ENCODE measurements at regions not wholly inside any gene's neighbourhood (a gene's known extent, or its start where the extent isn't known, plus 50 kb on each side); places are given as distances from the start of the nearest gene placed in this dataset.

- H3K36me3 ChIP-seq = no peaks in the 10 kb centered on the region
- H4K20me1 ChIP-seq = no peaks in the 10 kb centered on the region
- H3K4me3 ChIP-seq = no peak overlapping the region
- no peaks in the 10 kb centered on the region for H3K4me1 ChIP-seq
- no peak for TF ChIP-seq Cebpa-rat (IDR thresholded peaks at IDR 0.05)
- no peaks in the 10 kb centered on the region for H3K9me3 ChIP-seq
- H3K27me3 ChIP-seq = no peaks in the 10 kb centered on the region
- no peak overlapping the region for H3K27ac ChIP-seq
- no peak overlapping the region for H3K4me2 ChIP-seq
- H3K9ac ChIP-seq = no peak overlapping the region
Measured at GRCh38 chr3:106533093-106533787, 664.4 kb upstream of the CBLB start.

- Histone ChIP-seq H3K9me3 (no peaks in the 10 kb centered on the region), H3K4me1 (no peaks in the 10 kb centered on the region), H3K9ac (no peak overlapping the region), H3K27ac (no peak overlapping the region), H3K4me3 (no peak overlapping the region), H3K36me3 (no peaks in the 10 kb centered on the region), H3K4me2 (no peak overlapping the region), H4K20me1 (no peaks in the 10 kb centered on the region), H3K27me3 (no peaks in the 10 kb centered on the region)
- no peak for TF ChIP-seq Cebpa-rat (IDR thresholded peaks at IDR 0.05)
Measured at GRCh38 chr3:106533788-106534160, 665.0 kb upstream of the CBLB start.

- Histone ChIP-seq H3K4me1 (no peaks in the 10 kb centered on the region), H3K4me2 (no peak overlapping the region), H3K9me3 (no peaks in the 10 kb centered on the region), H3K9ac (no peak overlapping the region), H3K27ac (no peak overlapping the region), H4K20me1 (no peaks in the 10 kb centered on the region), H3K4me3 (no peak overlapping the region), H3K36me3 (no peaks in the 10 kb centered on the region), H3K27me3 (no peaks in the 10 kb centered on the region)
- no peak for TF ChIP-seq Cebpa-rat (IDR thresholded peaks at IDR 0.05)
Measured at GRCh38 chr3:106534206-106534605, 665.4 kb upstream of the CBLB start.

DNA sequence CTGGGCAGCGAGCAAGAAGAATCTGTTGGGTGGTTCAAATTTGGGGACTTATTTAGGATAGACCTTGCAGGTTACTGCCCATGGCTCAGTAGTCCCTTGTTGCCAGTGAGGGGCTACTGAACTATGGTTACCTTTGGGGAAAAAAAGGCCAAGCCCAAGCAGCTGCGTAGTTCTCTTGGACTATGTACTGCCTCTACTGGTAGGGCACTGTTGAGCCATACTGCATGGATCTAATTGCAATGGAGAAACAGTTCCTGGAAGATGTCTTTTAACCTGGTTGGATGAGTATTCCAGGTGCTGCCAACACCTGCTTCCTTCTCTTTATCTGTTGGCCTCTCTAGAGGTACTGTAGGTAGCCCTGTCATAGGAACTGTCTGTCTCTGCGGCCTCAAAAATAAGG is 671.9 kb upstream of the CBLB start:
- Histone ChIP-seq H3K9ac (no peak overlapping the region), H3K9me3 (peaks cover 5% of the 10 kb centered on the region; the same call in 1 of the 2 replicates)
- TF ChIP-seq Cebpa-rat (IDR thresholded peaks at IDR 0.05) = no peak

DNA sequence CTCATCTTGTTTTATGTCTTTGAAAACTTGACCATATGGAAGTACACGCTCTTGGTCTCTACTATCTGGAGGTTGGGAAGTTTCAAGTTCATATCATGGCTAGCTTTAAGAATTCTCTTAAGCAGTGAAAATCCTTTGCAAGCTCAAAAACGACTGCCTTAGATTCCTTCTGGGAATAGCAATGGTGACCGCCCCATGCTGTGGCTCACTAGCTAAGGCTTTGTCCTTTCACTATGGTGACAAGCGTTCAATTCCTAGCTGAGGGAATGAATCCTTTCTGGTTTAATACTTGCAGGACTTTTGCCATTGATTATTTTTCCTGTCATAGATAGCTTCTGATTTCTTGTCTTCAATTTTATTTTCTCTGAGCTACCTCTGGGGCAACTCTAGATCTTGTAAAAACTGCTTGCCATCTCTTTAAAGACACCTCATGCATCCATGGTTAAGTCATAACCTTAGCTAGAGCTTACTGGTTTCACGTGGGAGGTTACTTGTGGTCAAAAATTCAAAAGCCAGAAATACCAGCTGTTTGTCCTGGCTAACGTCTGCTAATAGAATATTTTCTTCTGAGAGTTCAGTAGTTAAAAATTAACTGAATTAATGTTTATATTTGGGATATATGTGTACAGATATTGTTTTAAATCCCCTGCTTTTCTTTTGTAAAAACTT is 673.4 kb upstream of the CBLB start:
- TF ChIP-seq Cebpa-rat (IDR thresholded peaks at IDR 0.05) = no peak
- H3K27me3 ChIP-seq = no peaks in the 10 kb centered on the region
- H3K4me2 ChIP-seq = no peak overlapping the region
- H3K27ac ChIP-seq = no peak overlapping the region
- no peaks in the 10 kb centered on the region for H3K36me3 ChIP-seq
- H3K9me3 ChIP-seq = peaks cover 10% of the 10 kb centered on the region; the same call in 1 of the 2 replicates
- no peaks in the 10 kb centered on the region for H4K20me1 ChIP-seq
- H3K9ac ChIP-seq = no peak overlapping the region
- no peaks in the 10 kb centered on the region for H3K4me1 ChIP-seq
- no peak overlapping the region for H3K4me3 ChIP-seq

More for the DNA sequence above, 671.9 kb upstream of the CBLB start:
- no peaks in the 10 kb centered on the region for H3K4me1 ChIP-seq
- no peak overlapping the region for H3K4me2 ChIP-seq
- H3K27ac ChIP-seq = no peak overlapping the region
- no peaks in the 10 kb centered on the region for H3K27me3 ChIP-seq
- no peaks in the 10 kb centered on the region for H3K36me3 ChIP-seq
- H4K20me1 ChIP-seq = no peaks in the 10 kb centered on the region
- no peak overlapping the region for H3K4me3 ChIP-seq

DNA sequence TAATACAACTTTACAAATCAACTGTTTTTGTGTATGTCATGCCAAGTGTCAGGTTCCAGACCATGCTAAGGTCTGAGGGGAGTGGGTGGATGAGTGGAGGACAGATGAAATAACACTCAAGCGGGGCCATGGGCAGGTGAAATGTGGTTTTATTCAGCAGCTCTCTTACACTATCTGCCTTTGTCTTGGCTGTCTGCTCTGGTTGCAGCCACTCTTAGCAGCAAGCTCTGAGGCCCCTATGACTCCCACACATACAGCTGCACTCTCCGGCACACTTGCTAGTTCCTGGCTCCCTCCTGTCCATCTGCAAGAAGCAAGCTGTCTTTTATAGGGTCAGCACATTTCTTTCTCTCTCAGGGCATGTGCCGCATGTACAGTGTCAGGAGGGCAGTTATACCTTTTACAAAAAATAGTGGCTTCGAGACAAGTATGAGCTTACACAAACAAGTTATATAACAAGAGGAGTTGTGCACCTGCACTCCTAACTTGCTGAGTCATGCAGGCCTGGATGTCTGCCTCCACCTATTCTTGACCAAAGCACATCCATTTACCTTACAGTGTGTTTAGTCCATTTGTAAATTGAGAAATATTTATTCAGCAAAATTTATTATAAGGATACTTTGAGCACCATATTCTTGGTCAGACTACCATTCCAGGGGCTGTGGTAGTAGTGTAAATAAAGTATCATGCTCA is 683.7 kb upstream of the CBLB start:
- Histone ChIP-seq H3K4me1 (no peaks in the 10 kb centered on the region), H3K4me3 (no peak overlapping the region), H4K20me1 (no peaks in the 10 kb centered on the region), H3K36me3 (no peaks in the 10 kb centered on the region), H3K4me2 (no peak overlapping the region), H3K9me3 (peaks cover 7% of the 10 kb centered on the region), H3K27ac (no peak overlapping the region), H3K9ac (no peak overlapping the region), H3K27me3 (no peaks in the 10 kb centered on the region)
- no peak for TF ChIP-seq Cebpa-rat (IDR thresholded peaks at IDR 0.05)

DNA sequence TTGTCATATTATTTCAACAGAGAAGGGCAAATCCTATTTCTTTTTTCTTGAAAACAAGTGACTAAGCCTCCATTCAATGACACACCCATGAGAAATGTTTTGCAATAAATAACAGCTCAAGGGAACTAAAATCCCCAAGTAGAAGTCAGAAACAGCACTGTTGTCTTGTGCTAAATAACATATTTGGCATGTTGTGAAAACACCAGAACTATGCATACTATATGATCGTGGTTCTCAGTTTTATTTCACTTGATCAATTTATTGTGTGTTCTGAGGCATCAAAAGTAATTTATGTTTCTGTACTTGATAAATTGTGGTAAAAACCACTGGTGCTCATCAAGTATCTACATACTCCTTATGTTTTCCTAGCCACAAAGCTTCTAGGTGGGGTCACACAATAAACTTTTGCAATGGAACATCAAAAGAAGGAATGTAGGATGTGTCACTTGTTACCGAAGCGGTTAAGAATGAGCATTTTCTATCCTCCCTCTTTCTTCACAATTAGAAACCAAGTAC is 691.7 kb upstream of the CBLB start:
- H3K4me2 ChIP-seq = no peak overlapping the region
- no peak for TF ChIP-seq Cebpa-rat (IDR thresholded peaks at IDR 0.05)
- H3K9ac ChIP-seq = no peak overlapping the region
- H3K27ac ChIP-seq = no peak overlapping the region
- H3K9me3 ChIP-seq = no peaks in the 10 kb centered on the region
- H3K4me1 ChIP-seq = no peaks in the 10 kb centered on the region
- no peaks in the 10 kb centered on the region for H4K20me1 ChIP-seq
- no peaks in the 10 kb centered on the region for H3K36me3 ChIP-seq
- H3K27me3 ChIP-seq = no peaks in the 10 kb centered on the region
- H3K4me3 ChIP-seq = no peak overlapping the region

DNA sequence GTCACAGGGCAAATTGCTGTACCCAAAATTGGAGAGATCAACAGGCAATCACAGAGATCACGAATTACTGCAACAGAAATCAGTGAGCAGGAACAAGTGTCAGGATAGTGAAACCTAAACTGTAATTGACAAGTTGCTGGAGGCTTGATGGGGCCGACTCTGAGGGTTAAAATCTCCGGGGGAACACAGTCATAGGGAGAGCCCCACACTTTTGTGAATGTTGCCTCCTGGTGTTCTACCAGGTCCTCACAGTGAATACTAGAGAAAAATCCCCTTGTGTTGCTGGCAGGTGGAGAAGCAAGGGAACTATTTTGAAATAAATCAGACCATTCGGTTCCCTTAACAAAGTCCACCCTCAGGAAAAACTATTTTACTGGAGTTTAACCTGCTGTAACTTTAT is 697.5 kb upstream of the CBLB start:
- Histone ChIP-seq H3K4me3 (no peak overlapping the region), H3K4me1 (no peaks in the 10 kb centered on the region), H3K27ac (no peak overlapping the region), H3K9ac (no peak overlapping the region), H4K20me1 (no peaks in the 10 kb centered on the region), H3K9me3 (no peaks in the 10 kb centered on the region), H3K27me3 (no peaks in the 10 kb centered on the region), H3K36me3 (no peaks in the 10 kb centered on the region), H3K4me2 (no peak overlapping the region)
- no peak for TF ChIP-seq Cebpa-rat (IDR thresholded peaks at IDR 0.05)

DNA sequence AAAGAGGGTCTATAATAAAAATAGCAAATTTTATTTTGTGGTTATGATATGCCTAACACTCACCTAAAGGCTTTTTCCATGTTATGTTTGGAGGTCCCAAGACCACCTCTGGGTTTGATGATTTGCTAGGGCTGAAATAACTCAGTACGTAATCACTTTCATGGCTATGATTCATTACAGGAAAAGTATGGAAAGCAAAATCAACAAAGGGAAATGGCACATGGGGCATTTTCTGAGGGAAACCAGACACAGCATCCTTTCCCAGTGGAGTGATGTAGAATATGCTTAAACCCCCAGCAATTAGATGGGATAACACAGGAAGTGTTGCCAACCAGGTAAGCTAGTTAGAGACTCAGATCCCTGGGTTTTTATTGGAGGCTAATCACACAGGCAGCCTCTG is 701.6 kb upstream of the CBLB start:
- no peak overlapping the region for H3K4me3 ChIP-seq
- H3K27ac ChIP-seq = no peak overlapping the region
- no peak overlapping the region for H3K9ac ChIP-seq
- no peak for TF ChIP-seq Cebpa-rat (IDR thresholded peaks at IDR 0.05)
- no peak overlapping the region for H3K4me2 ChIP-seq
- no peaks in the 10 kb centered on the region for H3K9me3 ChIP-seq
- H3K36me3 ChIP-seq = no peaks in the 10 kb centered on the region
- no peaks in the 10 kb centered on the region for H3K27me3 ChIP-seq
- no peaks in the 10 kb centered on the region for H3K4me1 ChIP-seq
- H4K20me1 ChIP-seq = no peaks in the 10 kb centered on the region

- H3K4me2 ChIP-seq = no peak overlapping the region
- H3K9me3 ChIP-seq = no peaks in the 10 kb centered on the region
- H3K4me1 ChIP-seq = no peaks in the 10 kb centered on the region
- no peaks in the 10 kb centered on the region for H3K36me3 ChIP-seq
- no peak overlapping the region for H3K27ac ChIP-seq
- H4K20me1 ChIP-seq = no peaks in the 10 kb centered on the region
- H3K4me3 ChIP-seq = no peak overlapping the region
- TF ChIP-seq Cebpa-rat (IDR thresholded peaks at IDR 0.05) = no peak
- no peak overlapping the region for H3K9ac ChIP-seq
- no peaks in the 10 kb centered on the region for H3K27me3 ChIP-seq
Measured at GRCh38 chr3:106573605-106574004, 704.8 kb upstream of the CBLB start.

Data from BLaER1 (cell line).